COLO668 (cell line): ENCODE measurements at regions not wholly inside any gene's neighbourhood (a gene's known extent, or its start where the extent isn't known, plus 50 kb on each side); places are given as distances from the start of the nearest gene placed in this dataset.
A peak's percentile ranks its signal among the peaks of the same experiment; 100 is the strongest.
"Not testable (repeated sequence)": the region's sequence is repeated elsewhere in the genome, so short reads cannot be mapped to it uniquely, and the experiment has no call there.

Source experiments
- DNase-seq: peaks from one replicate; lab custom pipeline; 2025; ENCODE audit not compliant: unreplicated experiment; lab: John Stamatoyannopoulos, UW

DNA sequence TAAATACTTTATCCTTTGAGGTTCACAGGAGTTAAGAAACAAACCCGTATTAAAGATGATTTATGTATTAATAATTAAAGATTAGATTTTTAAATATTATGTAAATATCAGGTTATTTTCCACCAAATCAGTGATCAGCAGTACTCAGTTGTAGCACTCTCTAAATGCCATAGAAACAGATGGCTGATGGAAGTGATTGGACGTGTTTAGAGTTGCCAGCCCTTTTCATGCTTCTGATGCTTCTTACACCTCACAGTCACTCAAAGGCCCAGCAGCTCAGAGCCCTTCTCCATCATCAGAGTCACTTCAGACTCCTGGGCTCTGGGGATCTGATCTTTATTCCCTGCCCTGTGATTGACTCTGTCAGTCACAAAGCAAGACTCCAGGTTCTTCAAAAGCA lies 170.1 kb upstream of the PGRMC2 start:
- no peak for DNase-seq

DNA sequence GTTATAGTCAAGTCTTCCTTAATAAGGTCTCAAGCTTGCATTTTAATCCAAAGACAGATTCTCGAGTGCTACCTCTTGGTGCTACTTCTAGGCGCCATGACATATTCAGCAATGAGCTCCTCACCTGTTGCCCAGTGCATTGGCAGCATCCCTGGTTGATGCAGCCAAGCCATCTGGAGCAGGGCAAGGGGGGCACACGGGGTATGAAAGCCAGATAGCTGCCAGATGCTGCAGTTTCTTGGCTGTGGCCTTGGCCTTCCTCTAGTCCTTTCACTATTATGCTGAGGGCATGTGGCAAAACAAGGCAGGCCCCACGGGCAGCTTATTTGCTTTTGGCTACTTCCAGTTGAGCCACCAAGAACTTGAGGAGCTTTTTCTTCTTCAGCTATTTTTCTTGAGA lies 168.6 kb upstream of the PGRMC2 start:
- DNase-seq, result no peak

GRCh38 chr4:128455480-128455879 lies 167.9 kb upstream of the PGRMC2 start:
- DNase-seq, result no peak

DNA sequence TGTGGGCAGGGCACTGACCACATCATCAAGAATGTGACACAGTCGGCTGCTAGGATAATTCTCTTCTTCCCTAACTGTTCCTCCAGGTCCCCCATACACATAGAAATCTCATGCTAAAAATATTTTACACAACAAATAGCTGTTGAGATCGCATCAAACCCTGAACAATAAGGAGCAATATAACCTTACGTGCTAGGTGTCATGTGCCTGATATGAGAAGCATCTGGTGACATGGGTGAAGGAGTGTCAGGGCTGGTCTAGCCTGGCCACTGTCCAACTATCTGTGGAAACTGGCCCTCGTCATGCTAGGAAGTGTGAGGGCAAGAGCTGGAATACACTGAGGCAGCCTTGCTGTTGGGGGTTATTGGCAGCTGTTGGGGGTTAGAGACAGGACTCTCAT lies 167.3 kb upstream of the PGRMC2 start:
- no peak for DNase-seq

DNA sequence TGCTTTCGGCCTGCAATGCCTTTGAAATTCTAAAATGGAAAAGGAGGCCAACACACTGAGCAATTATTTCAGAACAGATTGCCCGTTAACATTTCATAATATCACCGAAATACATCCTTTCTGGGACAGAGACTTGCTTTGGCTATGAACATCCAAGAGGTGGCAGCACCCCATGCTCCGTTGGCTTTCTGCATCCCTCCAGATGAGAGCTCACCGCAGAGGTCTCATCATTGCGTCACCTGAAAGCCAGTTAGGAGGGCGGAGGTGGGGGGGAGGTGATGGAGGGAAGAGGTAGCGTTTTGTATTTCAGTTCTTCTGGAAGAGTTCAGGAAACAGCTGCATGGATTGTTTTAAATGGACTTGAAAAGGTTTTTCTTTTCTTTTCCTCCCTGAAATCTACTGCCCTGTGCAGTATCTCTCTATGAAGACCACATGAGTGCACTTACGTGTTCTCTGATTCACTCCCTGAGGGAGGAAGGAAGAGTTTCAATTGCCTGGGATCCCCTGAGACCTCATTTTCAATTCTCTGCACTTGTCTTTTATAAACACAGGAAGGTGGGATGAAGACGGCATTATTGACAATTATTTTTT lies 166.8 kb upstream of the PGRMC2 start:
- DNase-seq, result peak; percentile 58

DNA sequence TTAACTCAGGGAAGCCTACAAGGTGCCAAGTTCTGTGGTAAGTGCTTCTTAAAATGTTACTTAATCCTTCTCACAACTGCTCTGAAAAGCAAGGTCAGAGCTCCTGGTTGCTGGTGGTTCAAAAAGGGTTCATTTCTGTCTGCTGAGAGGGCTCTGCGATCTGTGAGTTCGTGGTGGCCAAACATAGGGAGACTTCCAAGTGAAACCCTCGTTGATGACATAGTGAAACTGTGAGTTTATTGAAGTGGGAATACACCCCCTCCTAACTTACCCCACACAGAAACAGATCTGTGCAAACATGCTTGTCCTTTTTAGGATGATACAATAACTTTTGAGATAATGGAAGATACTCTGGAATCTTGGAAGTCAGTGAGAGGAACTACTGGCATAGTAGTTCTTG lies 164.8 kb upstream of the PGRMC2 start:
- DNase-seq, result no peak

DNA sequence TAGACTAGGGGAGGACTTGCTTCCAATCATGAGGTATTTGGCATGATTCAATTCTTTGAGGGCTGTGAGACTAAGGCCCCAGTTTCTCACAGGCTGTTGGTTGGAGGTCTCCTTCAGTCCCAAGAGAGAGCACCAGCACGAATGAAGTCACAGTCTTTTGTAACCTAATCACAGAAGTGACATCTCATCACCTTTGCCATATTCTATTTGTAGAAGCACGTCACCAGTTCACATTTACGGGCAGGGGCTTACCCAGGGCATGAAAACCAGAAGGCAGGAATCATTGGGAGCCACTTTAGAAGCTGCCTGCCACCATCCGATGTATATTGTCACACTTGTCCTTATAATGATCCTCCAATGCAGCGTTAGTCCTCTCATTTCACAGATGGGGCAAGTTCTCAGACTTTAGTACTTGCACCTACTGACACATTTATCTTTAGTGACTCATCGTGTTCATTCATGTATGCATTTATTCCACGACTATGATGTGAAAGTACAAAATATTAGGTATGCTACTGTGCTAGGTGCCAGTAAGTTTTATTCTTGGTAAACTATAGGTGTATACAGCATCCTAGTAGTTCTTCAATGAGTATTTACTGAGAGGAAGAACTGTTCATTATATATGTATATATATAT lies 163.8 kb upstream of the PGRMC2 start:
- DNase-seq, result no peak

DNA sequence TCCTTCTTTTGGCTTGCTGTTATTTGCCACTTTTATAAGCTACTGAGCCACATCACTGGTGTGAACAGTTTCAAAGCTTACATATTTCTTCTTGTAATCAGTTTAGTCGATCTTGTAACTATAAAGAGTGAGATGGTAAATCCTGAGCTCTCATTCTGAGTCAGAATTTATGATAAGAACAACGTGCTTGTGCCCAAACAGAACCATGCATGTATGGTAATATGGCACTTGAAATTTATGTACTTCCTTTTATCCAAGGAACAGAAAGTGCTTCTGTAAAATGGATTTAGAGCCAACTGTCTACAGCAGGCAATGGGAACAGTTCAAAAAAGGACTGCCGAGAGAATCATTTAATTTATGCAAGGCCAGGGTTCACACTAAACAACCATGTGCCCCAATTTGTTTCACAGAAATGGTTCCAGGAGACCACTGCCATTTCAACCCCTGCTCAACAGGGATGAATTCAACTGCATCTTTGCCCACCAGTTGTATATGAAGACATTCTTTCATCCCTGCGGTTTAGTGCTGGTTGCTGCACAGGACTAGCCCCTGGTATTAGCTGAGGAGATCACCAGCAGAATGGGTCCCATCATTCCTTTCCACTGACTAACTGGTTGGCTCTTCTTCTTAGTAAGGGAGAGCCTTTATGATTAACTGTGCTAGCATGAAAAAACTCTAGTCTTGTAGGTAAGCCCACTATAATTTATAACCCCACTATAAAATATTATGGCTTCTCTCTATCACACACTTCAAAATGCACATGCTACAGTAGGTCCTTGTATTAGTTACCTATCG lies 162.9 kb upstream of the PGRMC2 start:
- no peak for DNase-seq

GRCh38 chr4:128449251-128449650 lies 161.6 kb upstream of the PGRMC2 start:
- DNase-seq, result no peak

GRCh38 chr4:128444544-128445302 lies 157.1 kb upstream of the PGRMC2 start:
- DNase-seq, result no peak

DNA sequence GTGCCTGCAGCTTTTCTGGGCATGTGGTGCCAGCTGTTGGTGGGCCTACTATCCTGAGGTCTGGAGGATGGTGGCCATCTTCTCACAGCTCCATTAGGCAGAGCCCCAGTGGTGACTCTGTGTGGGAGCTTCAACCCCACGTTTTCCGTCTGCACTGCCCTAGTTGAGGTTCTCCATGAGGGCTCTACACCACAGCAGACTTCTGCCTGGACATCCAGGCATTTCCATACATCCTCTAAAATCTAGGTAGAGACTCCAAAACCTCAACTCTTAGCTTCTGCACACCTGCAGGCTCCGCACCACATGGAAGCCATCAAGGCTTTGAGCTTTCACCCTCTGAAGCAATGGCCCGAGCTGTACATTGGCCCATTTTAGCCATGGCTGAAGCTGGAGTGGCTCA lies 153.3 kb upstream of the PGRMC2 start:
- DNase-seq, result no peak

DNA sequence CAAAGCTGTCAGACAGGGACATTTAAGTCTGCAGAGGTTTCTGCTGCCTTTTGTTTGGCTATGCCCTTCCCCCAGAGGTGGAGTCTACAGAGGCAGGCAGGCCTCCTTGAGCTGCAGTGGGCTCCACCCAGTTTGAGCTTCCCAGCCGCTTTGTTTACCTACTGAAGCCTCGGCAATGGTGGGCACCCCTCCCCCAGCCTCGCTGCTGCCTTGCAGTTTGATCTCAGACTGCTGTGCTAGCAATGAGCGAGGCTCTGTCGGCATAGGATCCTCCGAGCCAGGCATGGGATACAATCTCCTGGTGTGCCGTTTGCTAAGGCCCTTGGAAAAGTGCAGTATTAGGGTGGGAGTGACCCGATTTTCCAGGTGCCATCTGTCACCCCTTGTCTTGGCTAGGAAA lies 149.4 kb upstream of the PGRMC2 start:
- not testable (repeated sequence) for DNase-seq

- DNase-seq, result not testable (repeated sequence)
Observed at GRCh38 chr4:128429023-128429613, 141.5 kb upstream of the PGRMC2 start.

DNA sequence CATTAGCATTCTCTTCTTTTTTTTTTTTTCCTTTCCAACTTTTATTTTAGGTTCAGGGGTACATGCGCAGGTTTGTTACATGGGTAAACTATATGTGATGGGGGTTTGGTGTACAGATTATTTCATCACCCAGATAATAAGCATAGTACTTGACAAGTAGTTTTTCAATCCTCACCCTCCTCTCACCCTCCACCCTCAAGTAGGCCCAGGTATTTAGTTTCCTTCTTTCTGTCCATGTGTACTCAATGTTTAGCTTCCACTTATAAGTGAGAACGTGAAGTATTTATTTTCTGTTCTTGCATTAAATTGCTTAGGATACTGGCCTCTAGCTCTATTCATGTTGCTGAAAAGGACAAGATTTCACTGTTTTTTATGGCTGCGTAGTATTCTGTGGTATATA lies 140.8 kb upstream of the PGRMC2 start:
- DNase-seq, result no peak

DNA sequence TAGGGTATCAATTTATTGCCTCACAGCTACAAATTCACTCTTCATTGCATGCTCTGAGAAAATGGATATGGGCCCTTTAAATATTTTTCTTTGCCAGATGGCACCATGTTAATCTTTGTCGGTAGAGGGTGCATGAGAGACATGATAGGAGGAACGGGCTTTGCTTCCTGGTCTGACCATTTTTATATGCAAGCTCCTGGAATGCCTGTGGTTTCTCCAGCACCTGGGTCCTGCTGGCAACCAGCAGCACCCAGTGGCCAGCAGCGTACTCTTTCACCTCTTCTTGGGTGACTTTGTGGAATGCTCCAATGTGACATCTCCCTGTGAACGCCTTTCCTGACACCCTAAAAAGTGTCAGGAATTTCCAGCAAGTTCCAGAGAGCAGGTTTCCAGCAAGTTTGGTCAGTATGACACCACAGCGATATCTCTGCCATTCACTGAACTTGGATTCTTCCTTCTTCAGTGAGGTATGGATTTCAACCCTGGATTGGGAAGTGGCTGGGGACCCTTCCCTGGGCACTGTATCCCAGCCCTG lies 140.3 kb upstream of the PGRMC2 start:
- DNase-seq, result peak; percentile 47

DNA sequence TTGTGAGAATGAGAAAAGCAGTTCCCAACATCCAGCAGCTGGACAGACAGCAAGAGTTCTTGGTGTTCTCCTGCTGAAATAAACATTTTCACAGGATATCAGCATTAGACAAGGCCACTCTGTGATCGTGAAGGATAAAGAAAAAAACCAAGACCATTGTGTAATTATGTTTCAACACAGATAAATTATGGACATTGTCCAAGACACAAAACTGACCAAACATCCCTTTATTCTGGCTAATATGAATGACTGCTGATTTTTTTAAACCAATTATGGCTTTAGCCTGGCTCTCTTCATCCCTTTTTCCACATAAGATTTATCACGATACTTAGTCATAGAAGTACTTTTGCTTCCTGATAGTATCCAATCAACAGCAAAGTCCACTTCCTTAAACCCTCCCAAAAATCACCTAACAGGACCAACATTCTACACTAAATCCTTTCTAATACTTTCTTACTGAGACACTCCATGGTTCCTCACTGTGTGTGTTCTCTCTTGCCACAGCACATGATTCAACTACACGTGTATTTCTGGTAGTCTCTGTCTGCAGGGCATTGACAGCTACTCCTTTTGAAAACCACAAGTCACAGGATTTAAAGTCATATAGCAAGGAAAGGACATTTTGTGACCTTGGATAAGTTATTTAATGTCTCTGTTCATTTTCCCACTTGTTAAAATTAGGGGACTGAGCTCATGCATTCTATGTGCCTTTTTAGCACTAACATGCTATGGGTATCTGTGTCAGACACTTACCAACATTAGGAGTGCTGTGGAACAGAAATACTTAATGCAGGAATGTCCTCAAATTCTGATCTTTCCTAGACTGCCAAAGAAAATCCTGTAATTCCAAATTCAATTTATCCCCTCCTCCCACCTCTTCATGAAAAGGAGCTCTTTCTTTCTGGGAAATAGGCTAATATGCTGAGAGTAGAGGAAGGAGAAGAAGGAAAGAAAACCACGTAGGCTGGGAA lies 137.2 kb upstream of the PGRMC2 start:
- no peak for DNase-seq

- DNase-seq, result not testable (repeated sequence)
Observed at GRCh38 chr4:128422296-128422695, 134.7 kb upstream of the PGRMC2 start.

DNA sequence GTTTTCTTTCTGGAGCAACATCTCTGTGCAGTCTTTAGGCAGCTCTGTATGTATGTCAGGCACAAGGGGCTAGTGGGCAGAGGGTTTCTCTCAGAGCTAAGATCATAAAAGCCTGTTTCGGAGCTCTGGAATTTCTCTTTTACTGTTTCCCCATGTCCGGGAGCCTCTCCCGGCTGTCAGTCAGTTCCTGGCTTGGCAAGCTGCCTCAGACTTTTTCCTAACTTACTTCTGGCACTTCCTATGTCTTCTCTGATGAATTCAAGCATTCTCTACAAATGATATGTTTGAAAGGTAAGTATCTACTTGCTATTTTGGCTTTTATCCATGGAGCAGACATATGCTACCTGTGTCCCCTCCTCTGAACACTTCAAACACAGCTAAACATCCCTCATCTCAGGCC lies 129.3 kb upstream of the PGRMC2 start:
- no peak for DNase-seq

DNA sequence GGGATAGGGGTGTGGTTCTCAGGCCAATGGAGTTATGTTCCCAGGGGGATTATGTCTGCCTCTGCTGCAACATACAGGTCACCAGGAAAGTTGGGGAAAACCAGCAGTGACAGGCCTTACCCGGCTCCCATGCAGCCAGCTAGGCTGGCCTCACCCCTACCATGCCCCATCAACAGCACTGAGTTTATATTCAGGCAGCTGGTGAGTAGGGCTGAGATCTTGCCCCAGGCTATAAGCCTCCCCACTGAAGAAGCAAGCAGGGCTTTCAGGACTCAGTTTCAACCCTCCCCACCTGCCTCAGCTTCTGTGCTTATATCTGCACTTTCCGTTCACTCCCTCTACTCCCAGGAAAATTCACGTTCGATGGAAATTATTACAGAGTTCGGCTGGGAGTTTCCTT lies 122.4 kb upstream of the PGRMC2 start:
- DNase-seq, result peak; percentile 6

GRCh38 chr4:128403586-128403985 lies 116.0 kb upstream of the PGRMC2 start:
- DNase-seq, result no peak
